ENCODE measurements at regions not wholly inside any gene's neighbourhood (a gene's known extent, or its start where the extent isn't known, plus 50 kb on each side); places are given as distances from the start of the nearest gene placed in this dataset.
A peak's percentile ranks its signal among the peaks of the same experiment; 100 is the strongest.

GRCh38 chr2:102967451-102967850 is 205.6 kb downstream of the TMEM182 start:
- DNase-seq (ENCODE audit: low read depth in 2 of 2): peak; percentile 44 to 51

DNA sequence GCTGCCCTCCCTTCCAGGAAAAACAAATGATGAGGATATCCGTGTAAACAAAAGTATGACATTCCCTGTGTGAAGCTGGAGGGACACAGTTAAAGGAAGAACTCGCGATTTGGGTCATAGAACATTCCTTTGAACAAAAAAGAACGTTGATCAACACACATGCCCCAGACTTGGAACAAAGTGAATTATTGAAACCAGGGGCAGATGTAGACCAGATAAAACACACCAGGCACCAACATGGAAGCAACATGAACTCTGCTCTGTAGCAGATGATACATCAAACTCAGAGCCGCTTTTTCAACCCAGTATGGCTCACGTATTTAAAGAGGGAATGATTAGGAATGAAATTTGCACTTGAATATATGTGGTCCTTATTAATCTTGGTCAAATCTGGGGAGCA is 206.5 kb downstream of the TMEM182 start:
- DNase-seq (ENCODE audit: low read depth in 2 of 2): no peak

- DNase-seq (ENCODE audit: low read depth in 2 of 2): no peak
These were observed 209.9 kb downstream of the TMEM182 start for GRCh38 chr2:102971701-102972100.

GRCh38 chr2:102975996-102976975 is 214.5 kb downstream of the TMEM182 start:
- peak in 1 of 2 experiments; percentile 7 for DNase-seq (ENCODE audit: low read depth in 2 of 2)

- no peak for DNase-seq (ENCODE audit: low read depth in 2 of 2)
These were observed 215.7 kb downstream of the TMEM182 start for GRCh38 chr2:102977426-102978090.

- no peak for DNase-seq (ENCODE audit: low read depth in 2 of 2)
These were observed 216.3 kb downstream of the TMEM182 start for GRCh38 chr2:102978091-102978490.

DNA sequence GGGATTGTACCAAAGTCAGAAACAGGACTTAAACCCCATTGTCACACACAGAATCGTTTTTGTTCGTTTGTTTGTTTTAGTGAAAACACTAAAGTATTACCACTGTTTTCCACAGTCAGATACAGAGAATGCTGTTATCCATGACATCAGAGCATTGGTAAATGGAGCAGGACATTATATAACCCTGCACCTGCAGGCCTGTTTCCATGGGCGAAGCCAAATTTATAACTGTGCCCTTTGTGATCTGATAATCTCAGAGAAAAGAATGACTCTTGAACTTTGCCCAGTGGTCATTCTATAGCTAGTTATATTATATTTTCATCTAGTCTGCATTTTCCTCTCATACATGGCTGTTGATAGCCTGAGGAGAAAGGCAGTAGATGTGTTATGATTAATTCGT is 217.6 kb downstream of the TMEM182 start:
- DNase-seq (ENCODE audit: low read depth in 2 of 2): no peak

- DNase-seq (ENCODE audit: low read depth in 2 of 2): no peak
These were observed 222.0 kb downstream of the TMEM182 start for GRCh38 chr2:102983786-102984185.

GRCh38 chr2:102986826-102987490 is 225.1 kb downstream of the TMEM182 start:
- no peak for DNase-seq (ENCODE audit: low read depth in 2 of 2)

DNA sequence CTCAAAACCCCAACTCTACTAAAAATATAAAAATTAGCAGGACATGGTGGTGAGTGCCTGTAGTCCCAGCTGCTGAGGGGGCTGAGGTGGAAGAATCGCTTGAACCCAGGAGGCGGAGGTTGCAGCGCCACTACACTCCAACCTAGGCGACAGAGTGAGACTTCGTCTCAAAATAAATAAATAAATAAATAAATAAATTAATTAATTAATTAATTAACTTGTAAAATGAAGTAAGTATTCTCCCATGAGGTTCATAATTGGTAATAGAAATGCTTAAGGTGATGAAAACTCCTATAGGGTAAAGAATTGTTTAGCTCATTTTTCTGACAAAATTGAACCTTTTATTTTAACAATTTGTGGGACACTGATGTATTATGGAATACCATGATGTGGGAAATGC is 230.8 kb downstream of the TMEM182 start:
- DNase-seq (ENCODE audit: low read depth in 2 of 2): no peak

- no peak for DNase-seq (ENCODE audit: low read depth in 2 of 2)
These were observed 238.1 kb downstream of the TMEM182 start for GRCh38 chr2:102999958-103000357.

DNA sequence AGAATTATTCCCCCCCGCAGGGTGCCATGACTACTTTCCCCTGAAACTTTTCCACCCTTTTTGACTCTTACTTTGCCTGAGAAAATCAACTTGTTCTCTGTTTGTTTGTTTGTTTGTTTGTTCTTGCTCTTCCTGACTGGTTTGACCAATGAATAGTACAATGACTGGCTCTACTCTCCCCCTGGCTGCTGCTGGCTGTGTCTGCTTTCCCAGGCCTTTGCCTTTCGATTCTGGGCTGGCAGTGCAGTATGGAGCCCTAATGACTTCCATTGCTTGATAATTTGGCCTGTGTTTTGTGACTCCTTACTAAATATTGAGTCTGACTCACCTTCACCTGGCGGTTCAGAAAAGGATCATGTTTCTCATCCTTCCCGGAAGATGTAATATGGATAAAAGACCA is 241.1 kb downstream of the TMEM182 start:
- DNase-seq (ENCODE audit: low read depth in 2 of 2): no peak

GRCh38 chr2:103003750-103004260 is 242.0 kb downstream of the TMEM182 start:
- no peak for DNase-seq (ENCODE audit: low read depth in 2 of 2)

- DNase-seq (ENCODE audit: low read depth in 2 of 2): no peak
These were observed 242.7 kb downstream of the TMEM182 start for GRCh38 chr2:103004426-103004942.

- DNase-seq (ENCODE audit: low read depth in 2 of 2): no peak
These were observed 243.6 kb downstream of the TMEM182 start for GRCh38 chr2:103005393-103005792.

DNA sequence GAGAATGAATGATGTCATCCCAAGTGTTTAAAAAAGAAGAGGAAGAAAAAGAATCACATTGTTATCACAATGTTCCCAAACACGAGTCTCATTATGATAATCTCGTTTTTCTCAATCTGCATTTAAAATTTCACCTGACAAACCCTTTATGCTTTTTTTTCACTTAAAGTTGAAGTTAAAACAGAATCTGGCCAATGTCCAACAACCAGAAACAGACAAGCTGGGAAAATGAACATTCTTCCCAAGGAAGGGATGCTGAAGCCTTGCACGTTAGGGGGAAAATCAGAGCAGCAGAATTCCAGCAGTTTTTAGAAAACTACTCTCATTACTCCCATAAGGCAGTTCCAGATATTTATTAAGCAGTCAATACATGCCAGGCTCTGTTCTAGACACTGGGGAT is 245.3 kb downstream of the TMEM182 start:
- no peak for DNase-seq (ENCODE audit: low read depth in 2 of 2)

GRCh38 chr2:103008586-103008985 is 246.8 kb downstream of the TMEM182 start:
- no peak for DNase-seq (ENCODE audit: low read depth in 2 of 2)

DNA sequence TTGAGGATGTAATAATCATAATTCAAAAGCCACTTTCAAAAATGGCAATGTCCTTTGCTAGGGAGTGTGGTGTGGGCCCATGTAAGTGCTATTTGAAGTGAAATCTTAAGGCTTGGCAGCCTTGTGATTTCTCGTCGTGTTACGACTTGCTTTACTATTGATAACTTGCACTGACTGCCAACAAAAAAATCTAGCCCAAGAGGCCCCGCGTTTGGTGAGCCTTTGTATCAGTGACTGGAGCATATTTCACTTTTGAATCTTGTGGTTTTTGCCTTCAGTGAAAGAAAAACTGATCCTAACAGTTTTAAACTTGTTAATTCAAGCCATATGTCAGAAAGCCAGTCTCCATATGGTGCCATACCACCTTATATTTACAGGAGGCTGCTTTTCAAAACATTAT is 248.0 kb downstream of the TMEM182 start:
- peak in 1 of 2 experiments; percentile 3 for DNase-seq (ENCODE audit: low read depth in 2 of 2)

DNA sequence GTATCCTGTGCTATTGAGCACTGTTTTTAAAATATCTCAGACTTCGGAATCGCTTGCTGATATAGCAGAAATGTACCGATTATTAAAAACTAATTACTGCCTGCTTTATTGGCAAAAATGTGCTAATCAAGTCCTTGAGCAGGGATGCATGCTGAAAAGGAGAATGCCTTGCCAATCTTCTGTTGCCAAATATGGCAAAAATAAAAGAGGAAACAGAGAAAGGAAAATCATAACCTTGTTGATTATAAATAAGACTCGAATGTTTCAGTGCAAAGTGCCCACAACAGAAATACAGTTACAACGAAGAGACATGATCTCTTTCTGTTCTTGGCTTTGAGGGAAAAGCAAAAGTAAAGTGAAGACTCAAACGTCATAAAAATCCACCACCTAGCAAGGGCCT is 248.5 kb downstream of the TMEM182 start:
- no peak for DNase-seq (ENCODE audit: low read depth in 2 of 2)

DNA sequence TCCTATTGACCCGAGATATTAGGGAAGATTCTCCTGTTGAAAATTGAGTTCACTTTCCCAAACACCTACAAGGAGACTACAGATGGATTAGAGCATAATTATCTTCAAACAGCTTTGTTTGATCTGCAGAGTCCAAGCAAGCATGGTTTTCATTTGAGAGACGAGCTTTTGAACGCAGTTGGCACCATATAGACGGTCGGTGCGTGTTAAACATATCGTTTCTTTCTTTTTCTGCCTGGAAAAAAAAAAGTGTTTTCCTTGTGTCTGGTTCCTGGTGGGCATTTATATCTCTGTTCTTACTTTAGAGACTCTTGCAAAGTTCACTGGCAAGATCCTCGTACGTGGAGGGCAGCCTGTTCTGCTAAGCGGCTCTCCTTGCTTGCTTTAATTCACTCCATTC is 248.9 kb downstream of the TMEM182 start:
- DNase-seq (ENCODE audit: low read depth in 2 of 2): no peak

DNA sequence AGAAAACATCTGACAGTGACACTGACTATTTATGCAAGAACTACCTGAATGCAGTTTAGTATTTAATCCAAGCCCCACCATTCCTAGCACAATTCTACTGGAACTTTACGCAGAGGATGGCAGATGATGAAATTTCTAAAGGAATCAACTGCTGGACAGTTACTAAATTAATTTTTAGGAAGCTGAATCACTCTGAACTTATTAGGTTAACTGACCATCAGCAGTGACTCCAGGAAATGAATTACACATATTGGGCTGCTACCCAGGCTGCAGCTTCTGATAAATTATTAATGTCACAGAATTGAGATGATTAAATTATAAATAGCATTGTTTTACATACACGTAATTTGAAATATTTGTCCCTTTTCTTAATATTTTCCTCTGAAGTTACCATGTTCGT is 250.8 kb downstream of the TMEM182 start:
- DNase-seq (ENCODE audit: low read depth in 2 of 2): no peak

DNA sequence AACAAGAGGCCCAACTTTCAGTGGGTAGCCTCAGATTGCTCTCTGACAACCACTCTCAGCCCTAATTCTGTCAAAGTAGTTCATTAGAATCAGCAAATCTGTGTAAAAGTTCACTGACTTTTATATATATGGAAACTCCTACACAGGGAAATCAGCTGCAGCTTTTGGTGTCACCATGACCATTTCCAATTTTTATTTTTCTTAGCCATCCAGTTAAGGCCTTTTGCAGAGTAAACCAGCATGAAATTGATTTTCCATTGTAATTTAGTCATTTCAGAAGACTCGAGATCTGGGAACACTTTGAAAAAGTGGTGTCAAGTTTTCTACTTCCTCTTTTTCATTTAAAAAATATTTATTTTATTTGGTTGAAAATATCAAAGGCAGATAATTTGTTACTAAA is 263.2 kb downstream of the TMEM182 start:
- no peak for DNase-seq (ENCODE audit: low read depth in 2 of 2)

Measured in fibroblast of skin of left quadriceps (primary cell).